ENCODE measurements at regions not wholly inside any gene's neighbourhood (a gene's known extent, or its start where the extent isn't known, plus 50 kb on each side); places are given as distances from the start of the nearest gene placed in this dataset.

GRCh38 chr11:130718120-130718519 lies 198.2 kb downstream of the SNX19 start:
- TF ChIP-seq CTCF (IDR thresholded peaks at IDR 0.05; ENCODE audit: borderline replicate concordance, extremely low read depth, low read length, poor library complexity, severe bottlenecking) = no peak
- no peak for TF ChIP-seq EZH2 (IDR thresholded peaks at IDR 0.05; ENCODE audit: borderline replicate concordance, low read depth, low read length, severe bottlenecking)
